GM20000 (cell line): ENCODE measurements at regions not wholly inside any gene's neighbourhood (a gene's known extent, or its start where the extent isn't known, plus 50 kb on each side); places are given as distances from the start of the nearest gene placed in this dataset.

ENCODE experiments used
- DNase-seq: peaks from one replicate; pipeline ENCODE4 v3.0.0; 2012; ENCODE audit warnings: low spot score
- TF ChIP-seq, protein P1 (sequence below): IDR thresholded peaks from 2 replicates; pipeline ENCODE4 v1.5.1; 2012; ENCODE audit warnings: mild to moderate bottlenecking, control low read depth; ENCODE audit errors: extremely low read depth, missing control alignments

DNA sequence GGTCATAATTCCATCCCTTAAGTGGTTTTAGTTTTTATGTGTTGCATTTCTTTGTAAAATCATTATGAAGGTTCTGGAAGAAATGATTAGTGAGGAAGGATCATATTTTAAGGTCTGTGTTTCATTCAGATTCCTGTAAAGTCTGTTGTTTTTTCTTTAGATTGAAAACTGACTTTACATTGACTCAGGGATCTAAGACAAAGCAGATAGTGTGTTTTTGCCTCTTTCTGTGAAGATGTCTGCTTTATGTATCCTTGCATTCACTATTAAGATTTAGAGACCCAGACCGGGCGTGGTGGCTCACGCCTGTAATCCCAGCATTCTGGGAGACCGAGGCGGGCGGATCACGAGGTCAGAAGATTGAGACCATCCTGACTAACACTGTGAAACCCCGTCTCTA lies 225.7 kb downstream of the SAMD5 start:
- DNase-seq, result no peak
- TF ChIP-seq, protein P1, sequence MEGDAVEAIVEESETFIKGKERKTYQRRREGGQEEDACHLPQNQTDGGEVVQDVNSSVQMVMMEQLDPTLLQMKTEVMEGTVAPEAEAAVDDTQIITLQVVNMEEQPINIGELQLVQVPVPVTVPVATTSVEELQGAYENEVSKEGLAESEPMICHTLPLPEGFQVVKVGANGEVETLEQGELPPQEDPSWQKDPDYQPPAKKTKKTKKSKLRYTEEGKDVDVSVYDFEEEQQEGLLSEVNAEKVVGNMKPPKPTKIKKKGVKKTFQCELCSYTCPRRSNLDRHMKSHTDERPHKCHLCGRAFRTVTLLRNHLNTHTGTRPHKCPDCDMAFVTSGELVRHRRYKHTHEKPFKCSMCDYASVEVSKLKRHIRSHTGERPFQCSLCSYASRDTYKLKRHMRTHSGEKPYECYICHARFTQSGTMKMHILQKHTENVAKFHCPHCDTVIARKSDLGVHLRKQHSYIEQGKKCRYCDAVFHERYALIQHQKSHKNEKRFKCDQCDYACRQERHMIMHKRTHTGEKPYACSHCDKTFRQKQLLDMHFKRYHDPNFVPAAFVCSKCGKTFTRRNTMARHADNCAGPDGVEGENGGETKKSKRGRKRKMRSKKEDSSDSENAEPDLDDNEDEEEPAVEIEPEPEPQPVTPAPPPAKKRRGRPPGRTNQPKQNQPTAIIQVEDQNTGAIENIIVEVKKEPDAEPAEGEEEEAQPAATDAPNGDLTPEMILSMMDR, result no peak

DNA sequence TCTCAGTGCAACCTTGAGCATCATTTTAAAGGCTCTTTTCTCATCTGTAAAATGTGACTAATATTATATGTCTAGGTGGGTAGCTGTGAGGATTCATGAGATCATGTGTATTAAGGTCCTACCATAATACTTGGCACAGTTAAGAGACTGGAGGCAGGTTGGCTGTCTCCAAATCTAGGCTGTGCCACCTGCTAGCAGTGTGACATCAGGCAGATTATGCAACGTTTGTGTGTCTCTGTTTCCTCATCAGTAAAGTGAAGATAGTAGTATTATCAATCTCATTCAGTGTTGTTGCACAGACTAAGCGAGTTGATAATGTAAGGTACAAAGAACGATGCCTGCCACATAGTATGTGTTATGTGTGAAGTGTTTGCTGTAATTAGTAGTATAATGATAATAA lies 227.4 kb downstream of the SAMD5 start:
- TF ChIP-seq, protein P1, result no peak
- DNase-seq, result no peak

DNA sequence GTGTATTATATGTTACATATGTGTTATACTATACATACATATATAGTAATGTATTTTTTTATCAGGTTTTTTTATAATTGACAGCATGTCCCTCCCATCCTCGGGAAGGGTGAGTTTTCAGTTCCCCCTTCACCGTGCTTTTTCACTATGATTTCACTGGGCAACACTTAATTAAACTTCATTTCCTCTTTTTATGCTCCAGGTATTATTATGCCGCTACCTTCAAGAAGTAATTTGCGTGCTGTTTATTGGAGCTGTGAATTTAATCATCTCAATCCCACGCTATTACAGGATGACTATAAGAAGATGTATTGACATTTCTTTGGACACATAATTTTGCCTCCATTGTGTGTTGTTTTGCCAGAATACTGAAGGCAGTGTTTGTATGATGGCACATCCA lies 228.6 kb downstream of the SAMD5 start:
- DNase-seq, result no peak
- TF ChIP-seq, protein P1, result no peak

DNA sequence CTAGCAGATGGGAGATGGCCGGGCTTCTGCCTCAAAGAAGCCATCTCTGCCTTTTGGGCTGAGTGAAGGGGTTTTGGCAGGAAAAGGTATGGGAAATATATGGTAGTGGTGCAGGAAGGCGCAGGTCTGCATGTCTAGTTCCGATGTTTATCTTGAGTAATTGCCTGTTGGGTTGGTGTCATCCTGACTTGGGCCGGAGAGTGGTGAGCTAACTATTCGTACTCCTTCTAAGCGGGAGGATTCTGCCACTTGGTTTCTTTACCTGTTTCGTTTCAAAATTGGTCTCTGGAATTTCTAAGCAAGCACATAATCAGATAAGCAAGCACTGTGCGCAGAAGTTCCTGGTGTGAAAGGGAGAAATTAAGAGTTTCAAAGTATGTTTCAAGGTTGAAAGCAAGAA lies 229.6 kb downstream of the SAMD5 start:
- TF ChIP-seq, protein P1, result no peak
- DNase-seq, result no peak

DNA sequence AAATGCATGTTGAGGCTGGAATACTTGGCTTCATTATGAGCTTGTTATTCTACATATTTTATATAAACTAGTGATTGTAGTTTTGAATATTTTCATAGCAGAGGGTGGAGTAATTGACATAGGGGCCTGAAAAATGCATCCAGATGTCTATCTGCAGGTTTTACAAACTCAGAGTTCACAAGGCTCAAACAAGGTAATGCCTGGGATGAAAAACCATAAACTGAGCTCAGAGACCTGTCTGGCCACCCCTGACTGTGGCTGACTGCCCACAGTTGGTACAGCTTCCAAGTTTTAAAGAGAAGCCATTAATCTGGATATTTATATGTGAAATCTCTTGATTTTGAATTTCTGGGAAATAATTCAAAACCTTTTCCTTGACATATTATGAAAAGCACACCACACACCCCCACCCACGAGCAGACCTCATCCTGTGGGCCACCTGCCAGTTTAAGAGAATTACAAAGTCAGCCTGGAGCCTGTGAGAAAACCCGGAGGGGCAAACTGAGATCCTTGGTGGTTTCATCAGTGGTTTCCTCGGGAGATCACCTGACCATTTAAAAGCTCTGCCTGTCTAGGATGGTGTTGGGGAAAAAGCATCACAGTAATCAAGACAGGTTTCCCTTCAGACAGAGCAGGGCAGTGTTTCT lies 230.1 kb downstream of the SAMD5 start:
- no peak for DNase-seq
- TF ChIP-seq, protein P1, result no peak

DNA sequence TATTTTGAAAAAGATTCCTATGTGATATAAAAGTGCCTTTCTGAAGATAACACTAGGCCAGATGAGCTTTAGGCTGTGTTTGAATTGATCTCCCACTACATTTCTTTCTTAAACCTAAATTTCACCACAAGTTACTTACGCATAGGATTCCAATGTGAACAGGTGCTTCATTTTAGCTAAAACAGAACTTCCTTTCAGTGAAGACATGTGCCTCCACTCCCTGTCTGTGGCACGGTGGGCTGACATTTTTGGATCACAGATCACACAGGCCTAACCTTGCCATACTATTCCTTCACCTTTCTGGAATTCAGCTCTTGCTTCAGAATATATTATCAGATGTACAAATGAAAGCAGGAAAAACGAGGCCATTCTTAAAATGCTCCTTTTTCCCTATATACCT lies 231.8 kb downstream of the SAMD5 start:
- TF ChIP-seq, protein P1, result no peak
- DNase-seq, result no peak

DNA sequence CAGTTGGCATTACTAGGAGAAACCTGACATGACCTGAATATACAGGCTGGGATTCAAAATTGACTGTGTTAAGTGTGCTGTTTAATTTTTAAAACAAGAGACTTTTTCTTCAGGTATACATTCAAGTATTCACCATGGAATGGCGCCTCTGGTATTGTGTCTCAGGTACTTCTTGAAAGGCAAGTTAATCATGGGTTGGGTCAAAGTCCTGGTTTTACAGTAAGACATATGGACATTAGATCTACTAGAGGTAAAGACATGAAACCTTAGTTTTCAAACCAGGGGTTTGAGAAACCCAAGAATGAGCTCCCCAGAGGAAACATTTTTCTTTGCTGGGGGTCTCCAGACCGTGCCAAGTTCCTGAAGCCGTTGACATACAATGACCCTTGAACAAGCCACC lies 232.4 kb downstream of the SAMD5 start:
- TF ChIP-seq, protein P1, result no peak
- no peak for DNase-seq
